ENCODE measurements at regions not wholly inside any gene's neighbourhood (a gene's known extent, or its start where the extent isn't known, plus 50 kb on each side); places are given as distances from the start of the nearest gene placed in this dataset.

- no peak for DNase-seq (ENCODE audit: low spot score)
These were observed 1108.5 kb upstream of the EEF2KMT start for GRCh38 chr16:6206080-6206479.

- DNase-seq (ENCODE audit: low spot score) = no peak
These were observed 1107.3 kb upstream of the EEF2KMT start for GRCh38 chr16:6204945-6205344.

- DNase-seq (ENCODE audit: low spot score) = no peak
These were observed 1103.3 kb upstream of the EEF2KMT start for GRCh38 chr16:6200861-6201260.

DNA sequence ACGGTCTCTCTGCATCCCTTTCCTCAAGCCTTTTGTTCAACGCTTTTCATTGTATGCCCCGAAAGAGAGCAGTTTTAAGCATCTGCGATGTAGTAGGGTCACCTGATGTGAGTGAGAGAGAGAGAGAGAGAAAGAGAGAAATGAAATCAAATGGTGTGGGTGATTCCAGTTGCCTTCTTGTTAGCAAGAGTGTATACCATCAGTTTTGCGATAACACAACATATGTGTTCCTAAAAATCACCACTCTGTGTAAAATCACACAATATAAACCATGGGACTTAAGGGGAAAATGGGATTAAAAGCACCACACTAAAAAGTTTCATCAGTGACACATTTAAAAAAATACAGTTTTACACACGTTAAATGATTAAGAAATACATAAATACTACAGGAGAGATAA lies 1102.7 kb upstream of the EEF2KMT start:
- no peak for DNase-seq (ENCODE audit: low spot score)

DNA sequence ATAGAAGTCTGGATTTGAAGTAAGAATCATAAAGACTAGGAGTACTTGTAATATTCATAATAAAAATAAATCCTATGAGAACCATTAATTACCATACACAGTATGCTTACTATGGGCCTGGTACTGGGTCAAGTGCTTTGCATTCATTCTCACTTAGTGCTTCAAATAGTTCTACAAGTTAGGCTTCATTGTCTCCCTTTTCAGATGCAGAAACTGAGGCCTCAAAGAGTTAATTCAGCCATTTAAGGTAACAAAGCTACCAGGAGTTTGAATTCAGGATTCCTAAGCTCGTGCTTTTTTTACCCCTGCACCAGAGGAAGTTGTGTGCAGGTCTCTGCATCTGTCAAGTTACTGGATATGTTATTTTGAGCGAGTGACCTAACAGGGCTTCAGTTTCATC lies 1098.4 kb upstream of the EEF2KMT start:
- no peak for DNase-seq (ENCODE audit: low spot score)

- no peak for DNase-seq (ENCODE audit: low spot score)
These were observed 1096.1 kb upstream of the EEF2KMT start for GRCh38 chr16:6193718-6194117.

DNA sequence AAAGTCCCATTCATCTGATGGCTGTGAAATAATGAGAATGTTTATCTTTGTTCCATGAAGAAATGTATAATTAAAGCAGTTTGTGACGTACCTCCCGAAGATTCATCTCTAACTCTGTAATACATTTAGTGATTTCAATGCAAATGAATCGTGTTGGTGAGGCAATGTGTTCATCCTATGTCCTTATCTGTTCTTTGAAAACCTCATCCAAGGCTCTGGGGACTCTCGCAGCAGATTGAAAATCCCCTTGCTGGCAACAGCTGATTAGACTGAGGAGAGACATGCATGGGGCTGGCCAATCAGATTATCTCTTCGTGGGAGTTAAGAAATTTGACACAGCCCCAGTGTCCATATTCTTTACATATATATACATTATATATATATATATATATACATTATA lies 1095.4 kb upstream of the EEF2KMT start:
- no peak for DNase-seq (ENCODE audit: low spot score)

GRCh38 chr16:6192532-6192931 lies 1094.9 kb upstream of the EEF2KMT start:
- DNase-seq (ENCODE audit: low spot score) = no peak

- DNase-seq (ENCODE audit: low spot score) = peak; percentile 8
These were observed 1093.2 kb upstream of the EEF2KMT start for GRCh38 chr16:6190776-6191175.

DNA sequence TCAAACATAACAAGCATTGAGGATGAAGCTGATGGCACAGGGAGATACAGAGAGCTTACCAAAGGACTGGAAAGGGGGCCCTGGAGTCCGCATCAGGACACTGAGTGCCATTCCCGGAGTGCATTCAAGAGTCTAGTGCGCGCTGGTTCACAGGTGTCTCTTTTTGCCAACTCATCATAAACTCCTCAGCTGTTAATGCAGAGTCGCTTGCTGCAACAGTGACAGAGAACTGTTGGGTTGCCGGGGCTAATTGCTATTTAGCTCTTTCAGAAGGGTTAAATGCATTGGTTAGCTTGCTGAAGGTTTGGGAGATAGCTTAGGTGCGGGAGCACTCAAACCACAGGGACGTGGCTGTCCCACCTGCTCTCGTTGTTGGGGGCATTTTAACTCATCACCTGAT lies 1091.6 kb upstream of the EEF2KMT start:
- peak; percentile 37 for DNase-seq (ENCODE audit: low spot score)

- no peak for DNase-seq (ENCODE audit: low spot score)
These were observed 1080.1 kb upstream of the EEF2KMT start for GRCh38 chr16:6177616-6178180.

DNA sequence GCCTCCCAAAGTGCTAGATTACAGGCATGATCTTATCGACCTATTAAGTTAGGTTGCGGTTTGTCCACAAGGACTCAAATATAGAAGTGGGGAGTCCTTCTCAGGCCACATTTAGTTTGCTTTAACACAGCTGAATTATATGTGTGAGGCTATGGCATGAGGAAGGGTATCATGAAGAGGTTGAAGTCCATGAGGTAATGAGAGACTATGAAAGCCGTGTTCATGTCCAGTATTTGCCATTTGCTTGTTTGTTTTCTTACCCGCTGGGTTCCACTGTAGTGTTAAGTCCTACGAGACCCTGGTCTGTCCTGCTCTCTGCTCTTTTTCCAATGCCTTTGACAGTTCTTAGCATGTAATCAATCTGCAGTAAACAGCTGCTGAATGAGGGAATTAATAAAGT lies 1072.4 kb upstream of the EEF2KMT start:
- DNase-seq (ENCODE audit: low spot score) = no peak

GRCh38 chr16:6165330-6165979 lies 1067.9 kb upstream of the EEF2KMT start:
- DNase-seq (ENCODE audit: low spot score) = no peak

DNA sequence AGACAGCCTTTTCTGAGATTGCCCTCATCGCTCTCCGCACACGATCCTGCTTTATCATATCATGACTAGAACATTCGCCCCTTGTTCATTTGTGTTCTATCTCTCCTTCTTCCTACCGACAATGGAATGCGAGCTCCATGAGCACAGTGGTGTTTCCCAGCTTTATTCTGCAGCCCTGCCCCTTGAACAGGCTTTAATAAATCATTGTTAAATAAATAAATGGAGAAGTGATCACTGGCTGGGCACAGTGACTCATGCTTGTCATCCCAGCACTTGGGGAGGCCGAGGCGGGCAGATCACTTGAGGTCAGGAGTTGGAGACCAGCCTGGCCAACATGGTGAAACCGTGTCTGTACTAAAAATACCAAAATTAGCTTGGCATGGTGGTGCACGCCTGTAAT lies 1063.3 kb upstream of the EEF2KMT start:
- no peak for DNase-seq (ENCODE audit: low spot score)

- no peak for DNase-seq (ENCODE audit: low spot score)
These were observed 1062.7 kb upstream of the EEF2KMT start for GRCh38 chr16:6160303-6160702.

- DNase-seq (ENCODE audit: low spot score) = no peak
These were observed 1060.2 kb upstream of the EEF2KMT start for GRCh38 chr16:6157806-6158205.

GRCh38 chr16:6155271-6155670 lies 1057.7 kb upstream of the EEF2KMT start:
- DNase-seq (ENCODE audit: low spot score) = no peak

DNA sequence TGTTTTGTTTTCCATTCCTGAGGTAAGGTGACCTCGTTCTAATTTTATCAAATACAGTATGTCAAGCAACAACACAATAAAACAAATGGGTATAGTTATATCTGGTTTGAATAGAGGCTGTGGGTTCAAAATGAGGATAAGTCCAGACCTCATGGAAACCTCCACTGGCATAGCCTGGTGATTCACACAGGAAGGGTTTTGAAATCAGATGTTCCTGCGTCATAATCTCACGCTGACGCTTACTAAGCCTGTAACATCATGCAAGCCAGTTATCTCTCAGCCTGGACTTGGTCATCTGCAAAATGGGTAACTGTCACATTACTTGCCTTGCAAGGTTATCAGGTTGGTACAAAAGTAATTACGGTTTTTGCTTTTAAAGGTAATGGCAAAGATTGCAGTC lies 1056.3 kb upstream of the EEF2KMT start:
- no peak for DNase-seq (ENCODE audit: low spot score)

- no peak for DNase-seq (ENCODE audit: low spot score)
These were observed 1051.4 kb upstream of the EEF2KMT start for GRCh38 chr16:6149031-6149430.

GRCh38 chr16:6148361-6148760 lies 1050.8 kb upstream of the EEF2KMT start:
- DNase-seq (ENCODE audit: low spot score) = no peak

DNA sequence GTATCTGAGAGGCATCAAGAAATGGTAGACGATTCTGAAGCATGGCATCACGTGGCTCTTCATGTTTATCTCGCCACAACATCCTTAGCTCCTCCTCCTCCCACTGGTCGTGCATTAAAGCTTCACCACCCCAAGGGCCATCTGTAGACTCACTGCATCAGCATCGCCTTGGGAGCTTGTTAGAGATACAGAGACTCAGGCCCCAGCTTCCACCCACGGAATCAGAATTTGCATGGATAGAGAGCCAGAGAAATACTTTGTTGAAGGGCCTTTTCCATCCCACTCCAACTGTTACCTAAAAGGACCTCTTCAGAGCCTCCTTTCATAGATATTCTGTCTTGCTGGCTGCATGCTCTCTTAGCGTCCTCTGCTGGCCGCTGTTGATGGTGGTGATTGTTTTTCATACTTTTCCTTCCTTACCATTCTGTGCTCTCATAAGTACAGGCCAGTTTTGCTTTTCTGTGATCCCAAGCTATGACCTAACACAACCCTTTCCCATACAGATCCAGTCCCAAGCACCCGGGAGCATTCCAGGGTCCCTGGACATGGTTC lies 1049.4 kb upstream of the EEF2KMT start:
- DNase-seq (ENCODE audit: low spot score) = no peak

- no peak for DNase-seq (ENCODE audit: low spot score)
These were observed 1048.8 kb upstream of the EEF2KMT start for GRCh38 chr16:6146356-6146755.

DNA sequence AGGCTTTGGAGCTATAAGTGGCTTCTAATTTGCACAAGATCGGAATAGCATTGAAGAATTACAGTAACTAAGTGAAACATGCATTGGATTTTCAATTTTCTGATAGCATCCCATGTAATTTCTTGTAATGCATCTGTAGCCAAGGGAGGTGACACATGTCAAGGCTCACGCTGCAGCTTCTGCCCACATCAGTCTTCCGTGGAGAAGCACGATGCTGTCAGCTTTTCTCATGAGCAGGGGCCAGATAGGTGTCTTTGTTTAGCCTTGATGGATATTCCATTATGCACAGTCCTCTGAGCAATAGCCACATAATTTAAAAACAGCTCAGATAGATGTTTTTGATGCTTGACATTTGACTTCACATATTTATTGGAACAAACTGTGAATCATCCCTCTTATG lies 1046.9 kb upstream of the EEF2KMT start:
- no peak for DNase-seq (ENCODE audit: low spot score)

DNA sequence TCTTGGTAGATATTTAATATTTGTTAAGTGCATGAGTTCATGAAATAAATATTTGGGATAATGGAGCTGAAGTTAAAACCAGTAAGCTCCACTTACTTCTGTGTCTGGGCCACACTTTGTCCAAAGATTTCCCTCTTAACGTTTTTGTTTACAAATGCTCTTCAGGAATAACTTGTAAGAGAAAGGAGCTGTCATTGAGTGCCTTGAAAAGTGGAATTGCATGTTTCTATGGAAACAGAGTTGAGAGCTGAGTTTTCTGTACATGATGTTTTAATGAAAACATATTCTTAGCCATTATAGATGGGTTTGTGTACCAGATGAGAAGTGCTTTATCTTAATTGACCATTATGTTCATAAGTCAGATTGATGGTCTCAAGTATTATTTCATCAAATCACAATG lies 1045.4 kb upstream of the EEF2KMT start:
- no peak for DNase-seq (ENCODE audit: low spot score)

All from Ammon's horn (tissue), 1 donor.